ENCODE measurements at regions not wholly inside any gene's neighbourhood (a gene's known extent, or its start where the extent isn't known, plus 50 kb on each side); places are given as distances from the start of the nearest gene placed in this dataset.

DNA sequence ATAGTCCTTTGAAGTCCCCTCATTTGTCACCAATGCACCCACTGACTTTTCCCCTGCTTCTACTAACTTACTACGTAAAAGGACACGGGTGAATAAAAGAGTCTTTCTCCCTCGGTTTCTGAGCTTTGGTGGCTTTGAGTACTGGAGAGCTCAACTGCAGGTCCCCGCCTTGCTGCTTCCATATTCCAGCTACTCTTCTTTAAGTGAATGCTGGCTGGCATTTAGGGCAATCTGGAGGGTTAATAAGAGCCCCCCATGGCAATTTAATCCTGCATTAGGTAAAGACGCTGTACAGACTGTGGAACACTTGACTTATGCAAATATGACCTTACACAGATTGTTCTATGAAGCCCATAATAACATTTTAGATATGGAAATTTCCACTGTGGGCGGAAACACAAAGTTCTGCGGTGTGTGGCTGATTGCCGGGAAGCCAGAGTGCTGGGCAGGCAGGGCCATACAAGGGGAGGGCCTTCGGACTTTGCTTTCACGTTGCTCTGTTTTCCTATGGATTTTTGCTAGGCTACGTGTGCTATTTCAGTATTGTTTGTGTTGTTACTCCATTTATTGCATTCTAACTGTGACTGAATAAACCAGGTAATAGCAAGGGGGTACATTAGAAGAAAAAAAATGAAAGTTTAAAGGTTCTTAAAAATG is 97.5 kb downstream of the SLC10A2 start:
- TF ChIP-seq, protein P1, sequence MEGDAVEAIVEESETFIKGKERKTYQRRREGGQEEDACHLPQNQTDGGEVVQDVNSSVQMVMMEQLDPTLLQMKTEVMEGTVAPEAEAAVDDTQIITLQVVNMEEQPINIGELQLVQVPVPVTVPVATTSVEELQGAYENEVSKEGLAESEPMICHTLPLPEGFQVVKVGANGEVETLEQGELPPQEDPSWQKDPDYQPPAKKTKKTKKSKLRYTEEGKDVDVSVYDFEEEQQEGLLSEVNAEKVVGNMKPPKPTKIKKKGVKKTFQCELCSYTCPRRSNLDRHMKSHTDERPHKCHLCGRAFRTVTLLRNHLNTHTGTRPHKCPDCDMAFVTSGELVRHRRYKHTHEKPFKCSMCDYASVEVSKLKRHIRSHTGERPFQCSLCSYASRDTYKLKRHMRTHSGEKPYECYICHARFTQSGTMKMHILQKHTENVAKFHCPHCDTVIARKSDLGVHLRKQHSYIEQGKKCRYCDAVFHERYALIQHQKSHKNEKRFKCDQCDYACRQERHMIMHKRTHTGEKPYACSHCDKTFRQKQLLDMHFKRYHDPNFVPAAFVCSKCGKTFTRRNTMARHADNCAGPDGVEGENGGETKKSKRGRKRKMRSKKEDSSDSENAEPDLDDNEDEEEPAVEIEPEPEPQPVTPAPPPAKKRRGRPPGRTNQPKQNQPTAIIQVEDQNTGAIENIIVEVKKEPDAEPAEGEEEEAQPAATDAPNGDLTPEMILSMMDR (IDR thresholded peaks at IDR 0.05) = no peak
- no peak for TF ChIP-seq EP300 (IDR thresholded peaks at IDR 0.05)

Data from suprapubic skin (tissue), 3 donors.